GM19452 (cell line): ENCODE measurements at regions not wholly inside any gene's neighbourhood (a gene's known extent, or its start where the extent isn't known, plus 50 kb on each side); places are given as distances from the start of the nearest gene placed in this dataset.

Source experiments
- ATAC-seq: cut with Tn5 transposase; IDR thresholded peaks from one replicate; pipeline ENCODE4 v1.9.1; 2021; ENCODE audit not compliant: unreplicated experiment

GRCh38 chr4:54493862-54494261 is 163.9 kb upstream of the KIT start:
- no peak for ATAC-seq

GRCh38 chr4:54495091-54495490 is 162.7 kb upstream of the KIT start:
- ATAC-seq = no peak

- no peak for ATAC-seq
Measured at GRCh38 chr4:54495641-54496040, 162.1 kb upstream of the KIT start.

- no peak for ATAC-seq
Measured at GRCh38 chr4:54496412-54496811, 161.3 kb upstream of the KIT start.

- no peak for ATAC-seq
Measured at GRCh38 chr4:54497947-54498346, 159.8 kb upstream of the KIT start.

GRCh38 chr4:54498661-54499111 is 159.1 kb upstream of the KIT start:
- ATAC-seq = no peak

GRCh38 chr4:54499308-54500074 is 158.3 kb upstream of the KIT start:
- ATAC-seq = no peak

- ATAC-seq = no peak
Measured at GRCh38 chr4:54505362-54505761, 152.4 kb upstream of the KIT start.

- no peak for ATAC-seq
Measured at GRCh38 chr4:54505996-54506395, 151.8 kb upstream of the KIT start.

- ATAC-seq = no peak
Measured at GRCh38 chr4:54509057-54509456, 148.7 kb upstream of the KIT start.

GRCh38 chr4:54513204-54513603 is 144.6 kb upstream of the KIT start:
- no peak for ATAC-seq

- ATAC-seq = no peak
Measured at GRCh38 chr4:54513741-54514140, 144.0 kb upstream of the KIT start.

GRCh38 chr4:54516556-54517215 is 141.1 kb upstream of the KIT start:
- no peak for ATAC-seq

GRCh38 chr4:54517781-54518444 is 139.8 kb upstream of the KIT start:
- ATAC-seq = no peak

GRCh38 chr4:54525602-54526001 is 132.2 kb upstream of the KIT start:
- no peak for ATAC-seq

GRCh38 chr4:54526560-54526959 is 131.2 kb upstream of the KIT start:
- ATAC-seq = no peak

- no peak for ATAC-seq
Measured at GRCh38 chr4:54527532-54527931, 130.2 kb upstream of the KIT start.

- no peak for ATAC-seq
Measured at GRCh38 chr4:54539500-54540029, 118.2 kb upstream of the KIT start.

- no peak for ATAC-seq
Measured at GRCh38 chr4:54540931-54541330, 116.8 kb upstream of the KIT start.

GRCh38 chr4:54541426-54542118 is 116.2 kb upstream of the KIT start:
- no peak for ATAC-seq

- ATAC-seq = no peak
Measured at GRCh38 chr4:54542119-54542438, 115.7 kb upstream of the KIT start.
